ENCODE measurements at regions not wholly inside any gene's neighbourhood (a gene's known extent, or its start where the extent isn't known, plus 50 kb on each side); places are given as distances from the start of the nearest gene placed in this dataset.
A peak's percentile ranks its signal among the peaks of the same experiment; 100 is the strongest.

DNA sequence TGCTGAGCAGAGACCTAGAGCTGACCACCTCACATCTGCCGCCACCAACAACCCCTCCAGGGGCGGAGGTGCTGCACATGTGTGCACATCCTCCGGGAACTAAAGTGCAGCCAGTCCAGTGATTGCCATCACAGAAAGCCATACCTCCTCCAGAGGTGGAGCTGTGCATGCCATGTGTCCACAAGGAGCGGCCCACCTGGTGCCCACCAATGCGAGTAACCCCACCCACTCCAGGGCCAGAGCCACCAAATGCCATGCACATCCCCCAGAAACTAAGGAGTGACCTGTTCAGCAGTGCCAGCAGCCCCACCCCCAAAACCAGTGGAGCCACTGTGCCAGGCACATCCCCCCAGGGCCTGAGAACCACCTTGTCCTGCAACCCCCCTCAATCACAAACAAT lies 557.9 kb downstream of the UQCRFS1 start:
- Histone ChIP-seq H4K20me1 (ENCODE audit: insufficient read depth, low read length) (no peaks in the 10 kb centered on the region), H3K79me2 (ENCODE audit: insufficient read depth, low read length) (no peaks in the 10 kb centered on the region), H3K4me1 (ENCODE audit: insufficient read depth, low read length) (no peaks in the 10 kb centered on the region), H3K27me3 (ENCODE audit: insufficient read depth, low read length) (no peaks in the 10 kb centered on the region), H3K4me3 (ENCODE audit: insufficient read depth, low read length) (no peak overlapping the region), H3K9me3 (ENCODE audit: low read depth, low read length) (peaks cover 5% of the 10 kb centered on the region), H3K27ac (ENCODE audit: low read depth, low read length) (no peak overlapping the region), H3K4me2 (ENCODE audit: insufficient read depth, low read length) (no peak overlapping the region), H3K36me3 (ENCODE audit: insufficient read depth, low read length) (no peaks in the 10 kb centered on the region), H2AFZ (ENCODE audit: low read length) (no peak overlapping the region)
- TF ChIP-seq, protein P1, sequence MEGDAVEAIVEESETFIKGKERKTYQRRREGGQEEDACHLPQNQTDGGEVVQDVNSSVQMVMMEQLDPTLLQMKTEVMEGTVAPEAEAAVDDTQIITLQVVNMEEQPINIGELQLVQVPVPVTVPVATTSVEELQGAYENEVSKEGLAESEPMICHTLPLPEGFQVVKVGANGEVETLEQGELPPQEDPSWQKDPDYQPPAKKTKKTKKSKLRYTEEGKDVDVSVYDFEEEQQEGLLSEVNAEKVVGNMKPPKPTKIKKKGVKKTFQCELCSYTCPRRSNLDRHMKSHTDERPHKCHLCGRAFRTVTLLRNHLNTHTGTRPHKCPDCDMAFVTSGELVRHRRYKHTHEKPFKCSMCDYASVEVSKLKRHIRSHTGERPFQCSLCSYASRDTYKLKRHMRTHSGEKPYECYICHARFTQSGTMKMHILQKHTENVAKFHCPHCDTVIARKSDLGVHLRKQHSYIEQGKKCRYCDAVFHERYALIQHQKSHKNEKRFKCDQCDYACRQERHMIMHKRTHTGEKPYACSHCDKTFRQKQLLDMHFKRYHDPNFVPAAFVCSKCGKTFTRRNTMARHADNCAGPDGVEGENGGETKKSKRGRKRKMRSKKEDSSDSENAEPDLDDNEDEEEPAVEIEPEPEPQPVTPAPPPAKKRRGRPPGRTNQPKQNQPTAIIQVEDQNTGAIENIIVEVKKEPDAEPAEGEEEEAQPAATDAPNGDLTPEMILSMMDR (IDR thresholded peaks at IDR 0.05; ENCODE audit: extremely low read depth, low read depth, low read length): no peak
- peak; percentile 6 for DNase-seq (ENCODE audit: insufficient read length, low spot score, missing footprints)

DNA sequence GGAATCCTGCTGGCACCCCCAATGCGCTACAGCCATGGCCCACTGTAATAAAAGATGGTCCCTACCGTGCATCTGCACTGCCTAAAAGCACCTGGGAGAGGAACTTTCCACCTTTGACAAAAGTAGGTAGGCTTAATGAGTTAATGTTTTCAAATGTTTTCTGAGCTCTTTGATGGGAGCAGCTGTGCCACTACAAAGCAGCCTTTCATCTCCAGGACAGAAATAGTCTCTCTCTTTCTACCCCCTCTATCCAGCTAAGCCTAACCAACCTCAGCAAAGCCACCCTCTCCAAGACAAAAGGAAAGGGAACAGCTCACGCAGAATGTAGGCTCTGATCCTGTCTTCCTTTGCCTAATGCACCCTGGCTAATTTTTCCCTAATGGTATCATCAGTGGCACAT lies 560.2 kb downstream of the UQCRFS1 start:
- H3K79me2 ChIP-seq (ENCODE audit: insufficient read depth, low read length): no peaks in the 10 kb centered on the region
- no peak overlapping the region for H2AFZ ChIP-seq (ENCODE audit: low read length)
- TF ChIP-seq, protein P1 (IDR thresholded peaks at IDR 0.05; ENCODE audit: extremely low read depth, low read depth, low read length): no peak
- no peak overlapping the region for H3K27ac ChIP-seq (ENCODE audit: low read depth, low read length)
- H3K4me2 ChIP-seq (ENCODE audit: insufficient read depth, low read length): no peak overlapping the region
- H3K4me3 ChIP-seq (ENCODE audit: insufficient read depth, low read length): no peak overlapping the region
- H3K27me3 ChIP-seq (ENCODE audit: insufficient read depth, low read length): no peaks in the 10 kb centered on the region
- H3K9me3 ChIP-seq (ENCODE audit: low read depth, low read length): peaks cover 5% of the 10 kb centered on the region
- no peaks in the 10 kb centered on the region for H4K20me1 ChIP-seq (ENCODE audit: insufficient read depth, low read length)
- H3K36me3 ChIP-seq (ENCODE audit: insufficient read depth, low read length): no peaks in the 10 kb centered on the region
- DNase-seq (ENCODE audit: insufficient read length, low spot score, missing footprints): peak; percentile 8
- H3K4me1 ChIP-seq (ENCODE audit: insufficient read depth, low read length): no peaks in the 10 kb centered on the region

DNA sequence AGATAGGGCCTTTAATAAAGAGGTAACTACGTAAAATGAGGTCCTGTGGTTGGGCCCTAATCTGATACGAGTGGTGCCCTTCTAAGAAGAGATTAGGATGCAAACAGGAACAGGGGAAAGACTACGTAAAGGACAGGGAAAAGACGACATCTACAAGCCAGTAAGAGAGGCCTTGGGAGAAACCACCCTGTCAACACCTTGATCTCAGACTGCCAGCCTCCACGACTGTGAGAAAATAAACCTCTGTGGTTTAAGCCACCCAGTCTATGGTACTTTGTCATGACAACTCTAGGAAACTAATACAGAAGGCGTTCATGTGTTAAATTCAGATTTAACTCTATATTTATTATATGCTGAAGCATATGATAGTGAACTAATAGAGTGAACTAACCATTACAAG lies 566.3 kb downstream of the UQCRFS1 start:
- TF ChIP-seq, protein P1 (IDR thresholded peaks at IDR 0.05; ENCODE audit: extremely low read depth, low read depth, low read length): no peak
- Histone ChIP-seq H3K4me2 (ENCODE audit: insufficient read depth, low read length) (no peak overlapping the region), H3K36me3 (ENCODE audit: insufficient read depth, low read length) (no peaks in the 10 kb centered on the region)

DNA sequence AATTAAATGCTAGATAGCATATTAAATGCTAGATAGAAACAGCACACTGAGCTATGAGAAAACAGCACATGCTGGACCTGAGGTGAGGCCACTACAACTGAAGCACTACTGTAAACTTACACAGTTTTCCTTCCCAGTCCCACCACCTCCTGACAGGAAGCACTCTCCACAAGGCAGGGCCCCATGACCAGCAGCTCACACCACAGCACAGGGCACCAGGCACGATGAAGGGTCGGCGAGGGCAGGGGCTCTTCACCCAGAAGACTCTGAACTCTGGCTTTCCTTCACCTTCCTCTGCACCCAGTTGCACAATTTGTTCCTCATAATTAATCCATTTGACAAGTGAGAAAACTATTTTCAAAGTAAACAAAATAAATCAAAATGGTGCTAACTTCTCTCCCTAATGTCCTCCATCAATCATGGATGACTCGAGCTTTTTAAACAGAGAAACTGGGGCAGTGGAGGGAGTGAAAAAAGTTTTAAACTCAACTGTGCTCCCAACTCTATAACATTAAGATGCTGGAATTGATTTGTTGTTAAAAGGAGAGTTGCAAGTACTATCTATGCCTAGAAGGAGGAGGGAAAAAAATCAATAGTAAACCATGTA lies 568.7 kb downstream of the UQCRFS1 start:
- Histone ChIP-seq H3K4me1 (ENCODE audit: insufficient read depth, low read length) (no peaks in the 10 kb centered on the region), H4K20me1 (ENCODE audit: insufficient read depth, low read length) (no peaks in the 10 kb centered on the region), H3K9me3 (ENCODE audit: low read depth, low read length) (no peaks in the 10 kb centered on the region), H3K4me3 (ENCODE audit: insufficient read depth, low read length) (no peak overlapping the region), H3K79me2 (ENCODE audit: insufficient read depth, low read length) (no peaks in the 10 kb centered on the region), H3K27ac (ENCODE audit: low read depth, low read length) (no peak overlapping the region), H3K27me3 (ENCODE audit: insufficient read depth, low read length) (no peaks in the 10 kb centered on the region), H3K4me2 (ENCODE audit: insufficient read depth, low read length) (no peak overlapping the region), H2AFZ (ENCODE audit: low read length) (no peak overlapping the region), H3K36me3 (ENCODE audit: insufficient read depth, low read length) (no peaks in the 10 kb centered on the region)
- DNase-seq (ENCODE audit: insufficient read length, low spot score, missing footprints): no peak
- TF ChIP-seq, protein P1 (IDR thresholded peaks at IDR 0.05; ENCODE audit: extremely low read depth, low read depth, low read length): no peak

More for the DNA sequence above, 566.3 kb downstream of the UQCRFS1 start:
- no peaks in the 10 kb centered on the region for H3K27me3 ChIP-seq (ENCODE audit: insufficient read depth, low read length)
- H4K20me1 ChIP-seq (ENCODE audit: insufficient read depth, low read length): no peaks in the 10 kb centered on the region
- H3K4me3 ChIP-seq (ENCODE audit: insufficient read depth, low read length): no peak overlapping the region
- no peaks in the 10 kb centered on the region for H3K79me2 ChIP-seq (ENCODE audit: insufficient read depth, low read length)
- no peak overlapping the region for H3K27ac ChIP-seq (ENCODE audit: low read depth, low read length)
- peaks cover 2% of the 10 kb centered on the region for H3K9me3 ChIP-seq (ENCODE audit: low read depth, low read length)
- DNase-seq (ENCODE audit: insufficient read length, low spot score, missing footprints): no peak
- H3K4me1 ChIP-seq (ENCODE audit: insufficient read depth, low read length): no peaks in the 10 kb centered on the region
- H2AFZ ChIP-seq (ENCODE audit: low read length): no peak overlapping the region

Measured in osteoblast (primary cell).